ENCODE measurements at regions not wholly inside any gene's neighbourhood (a gene's known extent, or its start where the extent isn't known, plus 50 kb on each side); places are given as distances from the start of the nearest gene placed in this dataset.
"Not testable (repeated sequence)": the region's sequence is repeated elsewhere in the genome, so short reads cannot be mapped to it uniquely, and the experiment has no call there.

DNA sequence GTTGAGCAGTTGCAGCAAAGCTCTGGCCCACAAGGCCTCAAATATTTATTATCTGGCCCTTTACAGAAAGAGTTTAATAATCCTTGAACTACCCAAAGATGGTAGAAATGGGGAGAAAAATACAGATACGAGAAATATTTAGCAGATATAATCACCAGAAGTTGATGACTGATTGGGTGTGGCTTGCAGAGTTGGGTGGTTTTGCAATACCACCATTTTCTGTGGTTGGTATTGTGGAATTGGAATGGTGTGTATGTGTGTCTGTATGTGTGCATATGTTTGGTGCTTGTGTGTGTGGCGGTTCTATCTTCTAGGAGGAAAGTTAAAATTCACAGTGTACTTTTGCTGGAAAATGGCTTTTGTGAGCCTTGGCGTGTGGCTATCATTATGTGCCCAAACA, 85.4 kb upstream of the MANSC4 start:
- FAIRE-seq (no peak), DNase-seq (ENCODE audit: extremely low spot score, insufficient read length, low read depth) (no peak)

GRCh38 chr12:27864521-27864920, 84.5 kb upstream of the MANSC4 start:
- no peak for FAIRE-seq

DNA sequence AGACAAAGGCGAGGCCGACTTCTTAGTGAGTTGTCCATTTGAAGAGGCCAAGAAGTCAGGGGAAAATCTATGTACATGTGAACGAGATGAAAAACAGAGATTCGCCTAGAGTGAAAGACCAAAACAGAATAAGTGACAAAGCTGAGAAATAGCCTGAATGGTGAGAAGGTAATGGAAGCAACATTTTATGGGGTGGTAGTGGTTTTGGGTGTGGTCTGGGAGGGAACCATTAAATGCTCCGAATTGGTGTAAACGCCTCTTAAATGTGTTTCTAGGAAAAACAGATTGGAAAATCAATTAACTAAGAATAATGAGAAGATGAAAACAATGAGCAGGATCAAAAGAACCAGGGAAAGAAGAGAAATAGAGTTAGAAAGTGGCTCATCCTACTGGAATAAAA, 83.8 kb upstream of the MANSC4 start:
- no peak for FAIRE-seq
- DNase-seq (ENCODE audit: extremely low spot score, insufficient read length, low read depth): no peak

More at GRCh38 chr12:27864521-27864920, 84.5 kb upstream of the MANSC4 start:
- no peak for DNase-seq (ENCODE audit: extremely low spot score, insufficient read length, low read depth)

DNA sequence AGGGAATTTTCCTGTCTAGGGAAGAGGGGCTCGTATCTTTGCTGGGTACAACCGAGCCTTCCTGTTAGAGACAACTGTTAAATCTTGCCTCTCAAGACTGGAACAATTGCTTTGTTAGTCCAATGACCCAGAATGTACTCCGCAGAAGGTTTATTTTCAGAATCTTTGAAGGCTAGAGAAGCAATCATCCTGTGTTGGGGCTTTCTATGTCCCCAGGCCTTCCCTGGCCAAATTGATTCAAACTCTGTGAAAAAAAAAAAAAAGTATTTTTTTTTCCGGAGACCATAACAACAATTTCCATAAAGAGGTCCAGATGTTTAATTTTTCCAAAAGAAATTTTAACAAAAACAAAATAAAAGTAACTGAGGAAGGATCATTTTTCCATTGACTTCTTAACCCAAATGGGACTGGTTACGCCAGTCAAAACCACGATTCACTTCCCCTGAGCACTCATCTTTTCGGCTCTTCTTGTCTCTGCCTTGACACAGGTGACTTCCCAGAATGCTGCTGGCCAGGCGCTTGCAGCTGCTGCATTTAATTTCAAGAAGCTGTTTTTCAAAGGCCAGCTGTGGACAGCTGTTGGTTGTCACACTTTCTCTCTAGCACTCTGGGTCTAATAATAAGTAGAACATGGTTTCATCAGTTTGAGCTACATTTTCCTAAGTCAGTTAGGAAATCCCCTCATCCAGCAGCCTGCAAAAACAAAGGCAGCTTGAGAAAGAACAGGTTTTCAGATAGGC, 81.6 kb upstream of the MANSC4 start:
- DNase-seq (ENCODE audit: extremely low spot score, insufficient read length, low read depth) (peak; percentile 5), FAIRE-seq (peak; percentile 87)

DNA sequence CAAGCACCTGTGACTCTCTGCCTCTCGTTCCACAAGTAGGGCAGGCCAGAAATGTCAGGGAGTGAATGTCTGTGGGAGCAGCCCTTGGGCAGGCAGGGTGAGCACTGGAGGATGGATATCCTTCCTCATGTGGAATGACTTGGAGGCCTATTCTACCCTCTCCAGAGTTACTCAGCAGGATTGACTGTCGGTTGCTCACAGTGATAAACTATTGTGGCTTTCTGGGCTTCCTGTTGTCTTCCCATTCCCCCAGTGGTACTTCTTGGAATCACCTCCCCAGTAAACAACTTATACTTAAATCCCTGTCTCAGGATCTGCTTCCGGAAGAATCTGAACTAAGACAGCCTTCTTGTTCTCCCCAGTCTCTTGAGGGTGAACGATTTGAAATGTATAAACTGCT, 79.6 kb upstream of the MANSC4 start:
- FAIRE-seq (no peak), DNase-seq (ENCODE audit: extremely low spot score, insufficient read length, low read depth) (no peak)

- not testable (repeated sequence) for DNase-seq (ENCODE audit: extremely low spot score, insufficient read length, low read depth); FAIRE-seq
Measured at GRCh38 chr12:27857006-27857405, 77.0 kb upstream of the MANSC4 start.

DNA sequence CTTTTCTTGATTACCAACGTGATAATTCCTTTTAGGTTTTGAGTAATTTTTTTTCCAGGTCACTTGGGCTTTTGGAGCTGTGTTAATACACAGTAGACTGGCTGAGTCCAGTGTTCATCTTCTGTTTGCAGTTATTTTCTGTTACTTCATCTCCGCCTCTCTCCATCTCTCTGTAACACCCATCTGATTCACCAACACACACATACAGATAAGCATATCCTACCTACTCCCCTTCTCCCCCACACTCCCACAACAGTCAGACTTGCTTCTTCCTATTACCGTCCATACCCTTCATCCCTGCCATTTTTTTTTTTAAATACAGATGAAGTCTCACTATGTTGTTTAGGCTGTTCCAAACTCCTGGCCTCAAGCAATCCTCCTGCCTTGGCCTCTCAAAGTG, 72.7 kb upstream of the MANSC4 start:
- FAIRE-seq (no peak), DNase-seq (ENCODE audit: extremely low spot score, insufficient read length, low read depth) (no peak)
